H1 (cell line): ENCODE measurements at regions not wholly inside any gene's neighbourhood (a gene's known extent, or its start where the extent isn't known, plus 50 kb on each side); places are given as distances from the start of the nearest gene placed in this dataset.

Source experiments
- CTCF ChIA-PET: fragments of 300-600 bp; sonication (Branson Sonifier 250); formaldehyde crosslinking; loops from one replicate; lab custom pipeline; 2021; ENCODE audit not compliant: partially characterized antibody; lab: Charles Lee
- POLR2A ChIA-PET: fragments of 300-600 bp; sonication (Branson Sonifier 250); formaldehyde crosslinking; loops from one replicate; lab custom pipeline; 2021; ENCODE audit warnings: inconsistent platforms; ENCODE audit not compliant: partially characterized antibody; lab: Charles Lee
- DNase-seq, 2 experiments: peaks; one replicate each; pipeline versions ENCODE4 v3.0.0 to v3.0.0-alpha.2; 2010 to 2022; ENCODE audit warnings: low spot score in 2 of 2, low read depth in 1 of 2, mixed read lengths in 1 of 2
- FAIRE-seq: peaks from 2 replicates; lab custom pipeline; 2011; peaks lifted over from hg19 to GRCh38; lab: Jason Lieb, UNC
- H2AFZ ChIP-seq: 2 replicates; pipeline ENCODE4 v1.8.1; 2012; ENCODE audit warnings: low read length, inconsistent platforms
- H2AK5ac ChIP-seq: 2 replicates; pipeline ENCODE4 v1.6.1; 2013; ENCODE audit warnings: low read depth, low read length
- H2BK120ac ChIP-seq: replicated peaks from 2 replicates; pipeline ENCODE3; 2013; ENCODE audit warnings: low read depth, low read length, inconsistent platforms
- H2BK12ac ChIP-seq: 2 replicates; pipeline ENCODE4 v1.6.1; 2013; ENCODE audit warnings: low read depth, low read length
- H2BK15ac ChIP-seq: 2 replicates; pipeline ENCODE4 v1.6.1; 2013; ENCODE audit warnings: low read length
- H2BK20ac ChIP-seq: 2 replicates; pipeline ENCODE4 v1.6.1; 2013; ENCODE audit warnings: low read length
- H2BK5ac ChIP-seq: 2 replicates; pipeline ENCODE4 v1.6.1; 2013; ENCODE audit warnings: low read depth, low read length
- H3K14ac ChIP-seq: 2 replicates; pipeline ENCODE4 v1.6.1; 2013; ENCODE audit warnings: inconsistent platforms; ENCODE audit not compliant: insufficient read length
- H3K18ac ChIP-seq: 2 replicates; pipeline ENCODE4 v1.6.1; 2013; ENCODE audit warnings: low read length; ENCODE audit errors: extremely low read depth
- H3K23ac ChIP-seq: 2 replicates; pipeline ENCODE4 v1.6.1; 2013; ENCODE audit warnings: inconsistent platforms; ENCODE audit not compliant: insufficient read length
- H3K23me2 ChIP-seq: 2 replicates; pipeline ENCODE4 v1.6.1; 2013; ENCODE audit warnings: low read depth, low read length
- H3K27ac ChIP-seq: 2 replicates; pipeline ENCODE4 v1.6.1; 2011; ENCODE audit warnings: low read depth, low read length, inconsistent platforms
- H3K27me3 ChIP-seq, 4 experiments: replicated peaks in 1 of 4; 1 replicate in 1 of 4; 2 replicates in 3 of 4; pipeline versions ENCODE4 v1.6.1 to v1.8.1; 2011 to 2013; ENCODE audit warnings: low read length in 3 of 4, mild to moderate bottlenecking in 3 of 4, inconsistent platforms in 2 of 4, mixed read lengths in 2 of 4, moderate library complexity in 1 of 4; ENCODE audit not compliant: control insufficient read depth in 3 of 4, insufficient read depth in 3 of 4; ENCODE audit errors: extremely low read depth in 1 of 4
- H3K36me3 ChIP-seq, 4 experiments: 2 replicates each; pipeline versions ENCODE4 v1.6.1 to v1.8.1; 2011 to 2013; ENCODE audit warnings: mild to moderate bottlenecking in 4 of 4, low read length in 3 of 4, moderate library complexity in 2 of 4, control low read depth in 1 of 4, inconsistent platforms in 1 of 4; ENCODE audit not compliant: insufficient read depth in 4 of 4, control insufficient read depth in 2 of 4
- H3K4ac ChIP-seq: replicated peaks from 2 replicates; pipeline ENCODE3; 2013; ENCODE audit warnings: low read length, low read depth, mixed read lengths, inconsistent platforms; ENCODE audit not compliant: insufficient read length
- H3K4me1 ChIP-seq, 4 experiments: replicated peaks in 1 of 4; 1 replicate in 1 of 4; 2 replicates in 3 of 4; pipeline versions ENCODE4 v1.6.1 to v1.8.1; 2011 to 2013; ENCODE audit warnings: low read length in 3 of 4, inconsistent platforms in 2 of 4, mixed read lengths in 1 of 4; ENCODE audit not compliant: insufficient read depth in 4 of 4, control insufficient read depth in 3 of 4
- H3K4me2 ChIP-seq, 2 experiments: 2 replicates each; pipeline versions ENCODE4 v1.6.1 to v1.8.1; 2011 to 2013; ENCODE audit warnings: low read depth in 2 of 2, low read length in 2 of 2, control low read depth in 1 of 2, inconsistent platforms in 1 of 2, mild to moderate bottlenecking in 1 of 2; ENCODE audit not compliant: insufficient read depth in 1 of 2
- H3K4me3 ChIP-seq, 4 experiments: fragments of 200-600, 300-600 bp in 1 of 4; sonication (generic), shearing (Covaris generic), sonication (Bioruptor Twin) in 1 of 4; 2 replicates each; pipeline versions ENCODE4 v1.5.1 to v1.8.1; 2011 to 2016; ENCODE audit warnings: low read length in 4 of 4, low read depth in 3 of 4, control low read depth in 2 of 4, inconsistent platforms in 2 of 4, mild to moderate bottlenecking in 2 of 4, mixed read lengths in 1 of 4, moderate library complexity in 1 of 4; ENCODE audit not compliant: insufficient read depth in 2 of 4; ENCODE audit errors: extremely low read depth in 1 of 4
- H3K56ac ChIP-seq: replicated peaks from 2 replicates; pipeline ENCODE3; 2013; ENCODE audit warnings: low read depth, mild to moderate bottlenecking, mixed read lengths, low read length, inconsistent platforms; ENCODE audit not compliant: insufficient read length
- H3K79me1 ChIP-seq: 2 replicates; pipeline ENCODE4 v1.6.1; 2013; ENCODE audit warnings: low read depth, low read length, control low read depth
- H3K79me2 ChIP-seq, 2 experiments: 2 replicates each; pipeline versions ENCODE4 v1.6.1 to v1.8.1; 2012 to 2013; ENCODE audit warnings: low read length in 2 of 2, mild to moderate bottlenecking in 2 of 2, inconsistent platforms in 1 of 2; ENCODE audit not compliant: insufficient read depth in 2 of 2, control insufficient read depth in 1 of 2
- H3K9ac ChIP-seq, 4 experiments: replicated peaks in 1 of 4; 1 replicate in 1 of 4; 2 replicates in 3 of 4; pipeline versions ENCODE4 v1.6.1 to v1.8.1; 2011 to 2013; ENCODE audit warnings: low read depth in 3 of 4, low read length in 3 of 4, control low read depth in 2 of 4, mild to moderate bottlenecking in 2 of 4, moderate library complexity in 2 of 4, inconsistent platforms in 1 of 4; ENCODE audit errors: extremely low read depth in 1 of 4
- H3K9me3 ChIP-seq, 2 experiments: 2 replicates each; pipeline versions ENCODE4 v1.6.1 to v1.8.1; 2012 to 2013; ENCODE audit warnings: mild to moderate bottlenecking in 2 of 2, moderate library complexity in 2 of 2, control low read depth in 1 of 2, inconsistent platforms in 1 of 2, low read depth in 1 of 2, low read length in 1 of 2, mixed read lengths in 1 of 2; ENCODE audit not compliant: insufficient read depth in 2 of 2
- H4K20me1 ChIP-seq, 2 experiments: replicated peaks in 1 of 2; 2 replicates each; pipeline versions ENCODE3 to v1.8.1; 2011 to 2013; ENCODE audit warnings: inconsistent platforms in 2 of 2, low read length in 2 of 2, mild to moderate bottlenecking in 1 of 2; ENCODE audit not compliant: insufficient read depth in 2 of 2, control insufficient read depth in 1 of 2
- H4K5ac ChIP-seq: 2 replicates; pipeline ENCODE4 v1.6.1; 2013; ENCODE audit warnings: low read length, low read depth, mixed read lengths, inconsistent platforms; ENCODE audit not compliant: insufficient read length
- H4K8ac ChIP-seq: 2 replicates; pipeline ENCODE4 v1.8.0; 2013; ENCODE audit warnings: mild to moderate bottlenecking, moderate library complexity, low read length, inconsistent platforms; ENCODE audit not compliant: insufficient read depth; ENCODE audit errors: extremely low read depth
- H4K91ac ChIP-seq: replicated peaks from 2 replicates; pipeline ENCODE3; 2013; ENCODE audit warnings: low read length, mixed read lengths, inconsistent platforms; ENCODE audit not compliant: insufficient read length
- EGR1 ChIP-seq: IDR thresholded peaks from 2 replicates; pipeline ENCODE4 v1.6.1; 2011; ENCODE audit warnings: low read depth, low read length, borderline replicate concordance
- EZH2 ChIP-seq: fragments of 200-600 bp; sonication (generic); IDR thresholded peaks from 2 replicates; pipeline ENCODE4 v1.7.1; 2012; ENCODE audit warnings: low read depth, mild to moderate bottlenecking, moderate library complexity, low read length, inconsistent platforms; ENCODE audit not compliant: severe bottlenecking
- MAX ChIP-seq: IDR thresholded peaks from 2 replicates; pipeline ENCODE4 v1.6.1; 2012; ENCODE audit warnings: inconsistent platforms
- SP4 ChIP-seq: IDR thresholded peaks from 2 replicates; pipeline ENCODE4 v1.6.1; 2012; ENCODE audit warnings: low read length, inconsistent platforms
- YY1 ChIP-seq: IDR thresholded peaks from 2 replicates; pipeline ENCODE4 v1.6.1; 2011; ENCODE audit warnings: low read depth, mild to moderate bottlenecking, low read length
- WGBS, 2 experiments: shearing (Covaris generic) in 1 of 2; methylation state at CpG; one replicate each; pipeline versions ENCODE4 v1.1.6 to v1.1.7; 2013 to 2015; ENCODE audit warnings: low lambda C conversion rate in 2 of 2, mixed read lengths in 2 of 2, inconsistent platforms in 1 of 2, low coverage in 1 of 2, missing lambda C conversion rate in 1 of 2; ENCODE audit not compliant: insufficient replicate concordance in 2 of 2, insufficient coverage in 1 of 2, insufficient read length in 1 of 2; ENCODE audit errors: extremely low coverage in 1 of 2, missing lambda C conversion rate in 1 of 2; 5-methylcytosine and 5-hydroxymethylcytosine counted together

- no peak overlapping the region for H2AK5ac ChIP-seq
- no peak overlapping the region for H3K4me2 ChIP-seq
- no peaks in the 10 kb centered on the region for H3K36me3 ChIP-seq
- H3K27ac ChIP-seq, result no peak overlapping the region
- no peak overlapping the region for H3K23ac ChIP-seq
- no peak overlapping the region for H2BK15ac ChIP-seq
- H3K9ac ChIP-seq, result no peak overlapping the region
- H2BK5ac ChIP-seq, result no peak overlapping the region
- WGBS, 2 experiments, result 80% methylated on average over 8 of the region's 8 CpGs; no CpG with 5 or more reads in 1 of the 2 experiments
- no peak overlapping the region for H2BK120ac ChIP-seq
- FAIRE-seq, result no peak
- H4K5ac ChIP-seq, result no peak overlapping the region
- no peaks in the 10 kb centered on the region for H3K27me3 ChIP-seq
- POLR2A ChIA-PET, result no interaction called here
- H4K91ac ChIP-seq, result no peak overlapping the region
- no peak overlapping the region for H3K18ac ChIP-seq
- no peak for DNase-seq
- H3K56ac ChIP-seq, result no peak overlapping the region
- H3K4me3 ChIP-seq, result no peak overlapping the region
- H3K4me1 ChIP-seq, result peaks cover 0 to 7% (median 1%) of the 10 kb centered on the region in 4 experiments; a peak in 5 of 7 replicates
- no peak overlapping the region for H2BK12ac ChIP-seq
- peaks cover 0 to 2% of the 10 kb centered on the region in 2 experiments; a peak in 1 of 4 replicates for H3K9me3 ChIP-seq
- H3K14ac ChIP-seq, result no peak overlapping the region
- H4K8ac ChIP-seq, result no peak overlapping the region
- H2AFZ ChIP-seq, result peak overlapping the region; percentile 13; the same call in 1 of the 2 replicates
- H2BK20ac ChIP-seq, result no peak overlapping the region
- H3K4ac ChIP-seq, result no peak overlapping the region
- no peaks in the 10 kb centered on the region for H3K79me2 ChIP-seq
- CTCF ChIA-PET, result no interaction called here
- no peaks in the 10 kb centered on the region for H3K79me1 ChIP-seq
- H3K23me2 ChIP-seq, result no peaks in the 10 kb centered on the region
- H4K20me1 ChIP-seq, result no peaks in the 10 kb centered on the region
- no peak for TF ChIP-seq YY1
- no peak for TF ChIP-seq EGR1
- no peak for TF ChIP-seq EZH2
- TF ChIP-seq MAX, result no peak
- no peak for TF ChIP-seq SP4
Measured at GRCh38 chr5:125064621-125065438, 318.4 kb upstream of the ZNF608 start.
